Glutamatergic neuron (in vitro differentiated cells): ENCODE measurements at regions not wholly inside any gene's neighbourhood (a gene's known extent, or its start where the extent isn't known, plus 50 kb on each side); places are given as distances from the start of the nearest gene placed in this dataset.

Source experiments
- DNase-seq: peaks from one replicate; pipeline ENCODE4 v3.0.0; 2022
- H3K27ac Mint-ChIP-seq: one replicate; pipeline ENCODE4 v1.8.0; 2020; ENCODE audit warnings: mild to moderate bottlenecking, mixed read lengths, inconsistent platforms; ENCODE audit not compliant: unreplicated experiment
- H3K27me3 Mint-ChIP-seq: one replicate; pipeline ENCODE4 v1.8.0; 2020; ENCODE audit warnings: mild to moderate bottlenecking, moderate library complexity, mixed read lengths, inconsistent platforms; ENCODE audit not compliant: unreplicated experiment
- H3K36me3 Mint-ChIP-seq: one replicate; pipeline ENCODE4 v1.8.0; 2020; ENCODE audit warnings: mild to moderate bottlenecking, mixed read lengths, inconsistent platforms; ENCODE audit not compliant: unreplicated experiment
- H3K4me1 Mint-ChIP-seq: one replicate; pipeline ENCODE4 v1.8.0; 2020; ENCODE audit warnings: mild to moderate bottlenecking, low read depth, mixed read lengths, inconsistent platforms; ENCODE audit not compliant: unreplicated experiment
- H3K4me3 Mint-ChIP-seq: one replicate; pipeline ENCODE4 v1.8.0; 2020; ENCODE audit warnings: mild to moderate bottlenecking, mixed read lengths, inconsistent platforms; ENCODE audit not compliant: unreplicated experiment
- H3K9me3 Mint-ChIP-seq: one replicate; pipeline ENCODE4 v1.8.0; 2020; ENCODE audit warnings: mild to moderate bottlenecking, moderate library complexity, mixed read lengths, inconsistent platforms; ENCODE audit not compliant: unreplicated experiment
- TF ChIP-seq, protein P1 (sequence below): fragments of 200-600 bp; sonication (generic); IDR thresholded peaks from one replicate; pipeline ENCODE4 v1.5.0; 2021; ENCODE audit not compliant: partially characterized antibody, unreplicated experiment

DNA sequence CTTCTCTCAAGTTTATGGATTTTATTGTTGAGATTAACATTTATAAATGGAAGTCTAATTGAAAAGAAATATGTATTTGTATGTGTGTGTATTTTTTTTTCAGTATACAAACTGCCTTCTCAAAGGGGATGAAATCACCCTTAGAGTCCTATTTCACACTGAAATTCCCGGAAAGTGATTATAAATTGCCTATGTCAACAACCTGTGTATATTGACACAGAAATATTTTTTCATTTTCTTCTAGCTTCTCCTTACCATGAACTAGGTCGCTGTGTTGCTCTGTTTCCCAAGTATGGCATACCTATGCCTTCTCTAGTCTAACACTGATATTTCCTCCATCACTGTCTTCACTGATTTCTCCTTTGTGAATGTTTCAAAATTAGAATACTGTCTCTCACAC, 444.0 kb upstream of the AZI2 start:
- TF ChIP-seq, protein P1, sequence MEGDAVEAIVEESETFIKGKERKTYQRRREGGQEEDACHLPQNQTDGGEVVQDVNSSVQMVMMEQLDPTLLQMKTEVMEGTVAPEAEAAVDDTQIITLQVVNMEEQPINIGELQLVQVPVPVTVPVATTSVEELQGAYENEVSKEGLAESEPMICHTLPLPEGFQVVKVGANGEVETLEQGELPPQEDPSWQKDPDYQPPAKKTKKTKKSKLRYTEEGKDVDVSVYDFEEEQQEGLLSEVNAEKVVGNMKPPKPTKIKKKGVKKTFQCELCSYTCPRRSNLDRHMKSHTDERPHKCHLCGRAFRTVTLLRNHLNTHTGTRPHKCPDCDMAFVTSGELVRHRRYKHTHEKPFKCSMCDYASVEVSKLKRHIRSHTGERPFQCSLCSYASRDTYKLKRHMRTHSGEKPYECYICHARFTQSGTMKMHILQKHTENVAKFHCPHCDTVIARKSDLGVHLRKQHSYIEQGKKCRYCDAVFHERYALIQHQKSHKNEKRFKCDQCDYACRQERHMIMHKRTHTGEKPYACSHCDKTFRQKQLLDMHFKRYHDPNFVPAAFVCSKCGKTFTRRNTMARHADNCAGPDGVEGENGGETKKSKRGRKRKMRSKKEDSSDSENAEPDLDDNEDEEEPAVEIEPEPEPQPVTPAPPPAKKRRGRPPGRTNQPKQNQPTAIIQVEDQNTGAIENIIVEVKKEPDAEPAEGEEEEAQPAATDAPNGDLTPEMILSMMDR: no peak
- Mint-ChIP-seq H3K27ac (no peak overlapping the region), H3K4me1 (peaks cover 9% of the 10 kb centered on the region)

DNA sequence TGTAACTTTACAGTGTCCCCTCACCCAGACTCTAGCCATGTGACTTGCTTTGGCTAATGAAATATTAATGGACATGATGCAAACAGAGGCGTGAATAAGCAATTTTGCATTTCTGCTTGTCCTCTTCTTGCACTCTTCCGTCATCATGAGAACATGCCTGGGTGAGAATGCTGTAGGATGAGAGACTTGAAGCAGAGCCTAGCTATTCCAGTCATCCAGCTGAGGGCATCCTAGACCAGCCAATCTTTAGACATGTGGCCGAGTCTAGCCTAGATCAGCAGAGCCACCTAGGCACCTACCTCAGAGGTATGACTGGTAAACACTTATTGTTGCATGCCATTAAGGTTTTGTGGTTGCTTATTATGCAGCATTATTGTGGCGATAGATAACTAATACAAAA, 450.5 kb upstream of the AZI2 start:
- H3K9me3 Mint-ChIP-seq: peaks cover 2% of the 10 kb centered on the region
- H3K27ac Mint-ChIP-seq: no peak overlapping the region
- TF ChIP-seq, protein P1: no peak
- DNase-seq: no peak
- no peaks in the 10 kb centered on the region for H3K27me3 Mint-ChIP-seq
- no peaks in the 10 kb centered on the region for H3K36me3 Mint-ChIP-seq
- H3K4me3 Mint-ChIP-seq: no peak overlapping the region
- H3K4me1 Mint-ChIP-seq: no peaks in the 10 kb centered on the region

More for the DNA sequence above, 444.0 kb upstream of the AZI2 start:
- no peak overlapping the region for H3K4me3 Mint-ChIP-seq
- H3K36me3 Mint-ChIP-seq: no peaks in the 10 kb centered on the region
- no peaks in the 10 kb centered on the region for H3K27me3 Mint-ChIP-seq
- DNase-seq: no peak
- no peaks in the 10 kb centered on the region for H3K9me3 Mint-ChIP-seq

DNA sequence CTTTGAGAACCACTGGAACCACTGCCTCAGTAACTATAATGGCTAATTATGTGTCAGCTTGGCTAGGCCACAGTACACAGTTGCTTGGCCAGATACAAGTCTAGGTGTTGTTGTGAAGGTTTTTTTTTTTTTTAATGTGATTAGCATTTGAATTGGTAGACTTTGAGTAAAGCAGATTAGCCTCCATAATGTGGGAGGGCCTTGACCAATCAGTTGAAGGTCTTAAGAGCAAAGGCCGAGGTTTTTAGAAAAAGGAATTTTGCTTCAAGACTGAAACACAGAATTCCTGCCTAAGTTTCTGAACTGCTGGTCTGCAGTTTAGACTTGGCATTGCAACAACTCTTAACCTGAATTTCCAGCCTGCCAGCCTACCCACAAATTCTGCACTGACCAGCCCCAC, 451.6 kb upstream of the AZI2 start:
- no peak for DNase-seq
- Mint-ChIP-seq H3K36me3 (no peaks in the 10 kb centered on the region), H3K4me1 (no peaks in the 10 kb centered on the region), H3K27ac (no peak overlapping the region), H3K4me3 (no peak overlapping the region), H3K9me3 (peaks cover 2% of the 10 kb centered on the region), H3K27me3 (no peaks in the 10 kb centered on the region)
- TF ChIP-seq, protein P1: no peak

DNA sequence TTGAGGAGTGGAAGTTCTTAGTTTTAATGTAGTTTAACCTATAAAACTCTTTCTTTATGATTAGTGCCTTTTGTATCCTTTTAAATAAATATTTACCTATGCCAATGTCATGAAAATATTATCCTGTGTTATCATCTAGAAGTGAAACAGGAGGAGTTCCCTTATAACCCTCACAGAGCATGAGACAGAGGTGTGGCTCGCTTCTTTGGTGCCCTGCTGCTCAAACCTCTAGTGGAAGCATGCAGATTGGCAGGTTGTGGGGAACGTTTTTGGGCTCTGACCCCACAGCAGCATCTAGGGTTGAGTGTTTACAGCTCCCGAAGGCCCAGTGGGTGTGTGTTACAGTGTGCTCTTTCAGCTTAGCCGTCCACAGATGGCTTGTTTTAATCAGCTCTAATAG, 459.4 kb upstream of the AZI2 start:
- peaks cover 2% of the 10 kb centered on the region for H3K9me3 Mint-ChIP-seq
- no peaks in the 10 kb centered on the region for H3K27me3 Mint-ChIP-seq
- no peak overlapping the region for H3K4me3 Mint-ChIP-seq
- DNase-seq: no peak
- no peak overlapping the region for H3K27ac Mint-ChIP-seq
- TF ChIP-seq, protein P1: no peak
- no peaks in the 10 kb centered on the region for H3K36me3 Mint-ChIP-seq
- H3K4me1 Mint-ChIP-seq: peaks cover 1% of the 10 kb centered on the region

DNA sequence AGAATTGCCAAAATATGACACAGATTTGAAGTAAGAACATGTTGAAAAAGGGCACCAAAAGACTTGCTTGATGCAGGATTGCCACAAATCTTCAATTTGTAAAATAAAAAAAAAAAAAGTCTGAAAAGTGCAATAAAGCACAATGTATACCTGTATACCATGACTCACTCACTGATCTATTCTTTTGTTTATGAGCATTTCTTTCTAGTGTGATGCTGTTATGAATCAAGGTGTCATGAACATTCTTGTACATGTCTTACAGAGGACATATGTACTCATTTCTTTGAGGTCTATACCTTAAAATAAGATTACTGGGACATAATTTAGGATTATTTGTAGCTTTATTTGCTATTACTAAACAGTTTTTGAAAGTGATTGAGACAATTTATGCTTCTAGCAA, 464.9 kb upstream of the RBMS3 start:
- TF ChIP-seq, protein P1: no peak
- Mint-ChIP-seq H3K27me3 (no peaks in the 10 kb centered on the region), H3K36me3 (no peaks in the 10 kb centered on the region), H3K4me1 (no peaks in the 10 kb centered on the region), H3K4me3 (no peak overlapping the region), H3K27ac (no peak overlapping the region), H3K9me3 (no peaks in the 10 kb centered on the region)
- no peak for DNase-seq
